PC-9 (cell line): ENCODE measurements at regions not wholly inside any gene's neighbourhood (a gene's known extent, or its start where the extent isn't known, plus 50 kb on each side); places are given as distances from the start of the nearest gene placed in this dataset.

Experiments used
- BruUV-seq: library from RNA; stranded (reverse); fragments of 400-500 nt; replicated peaks from 2 replicates; lab custom pipeline; 2021; lab: Mats Ljungman, UMichigan
- CTCF ChIA-PET: fragments of 300-600 bp; sonication (Branson Sonifier 250); formaldehyde crosslinking; loops from one replicate; lab custom pipeline; 2022; ENCODE audit warnings: antibody characterized with exemption; lab: Charles Lee
- POLR2A ChIA-PET: fragments of 300-600 bp; sonication (Branson Sonifier 250); formaldehyde crosslinking; loops from one replicate; lab custom pipeline; 2022; ENCODE audit warnings: antibody characterized with exemption; ENCODE audit not compliant: unreplicated experiment; lab: Charles Lee
- DNase-seq, 2 experiments: peaks; one replicate each; pipeline versions ENCODE4 v3.0.0 to v3.0.0-alpha.2; 2015 to 2022; ENCODE audit warnings: mixed read lengths in 1 of 2
- H2AFZ ChIP-seq: fragments of 200-600 bp; sonication (generic); 2 replicates; pipeline ENCODE4 v1.8.1; 2017; ENCODE audit warnings: antibody characterized with exemption
- H3F3A ChIP-seq: fragments of 200-600 bp; sonication (generic); 2 replicates; pipeline ENCODE4 v1.8.1; 2017; ENCODE audit warnings: antibody characterized with exemption, mild to moderate bottlenecking, low read depth; ENCODE audit not compliant: insufficient read depth
- H3K27ac ChIP-seq: fragments of 200-600 bp; sonication (generic); 2 replicates; pipeline ENCODE4 v1.6.1; 2016; ENCODE audit warnings: mixed run types
- H3K27me3 ChIP-seq: fragments of 200-600 bp; sonication (generic); 2 replicates; pipeline ENCODE4 v1.6.1; 2016; ENCODE audit warnings: low read depth, mixed run types; ENCODE audit not compliant: insufficient read depth
- H3K36me3 ChIP-seq: fragments of 200-600 bp; sonication (generic); 2 replicates; pipeline ENCODE4 v1.6.1; 2016; ENCODE audit warnings: low read depth, mixed run types
- H3K4me1 ChIP-seq: fragments of 200-600 bp; sonication (generic); replicated peaks from 2 replicates; pipeline ENCODE4 v1.6.1; 2016; ENCODE audit warnings: mixed run types; ENCODE audit not compliant: insufficient read depth
- H3K4me2 ChIP-seq: fragments of 200-600 bp; sonication (generic); 2 replicates; pipeline ENCODE4 v1.6.1; 2017; ENCODE audit warnings: mixed run types
- H3K4me3 ChIP-seq: fragments of 200-600 bp; sonication (generic); 2 replicates; pipeline ENCODE4 v1.6.1; 2016; ENCODE audit warnings: mixed run types
- H3K79me2 ChIP-seq: fragments of 200-600 bp; sonication (generic); 2 replicates; pipeline ENCODE4 v1.6.1; 2017; ENCODE audit warnings: low read depth, mixed run types
- H3K9me2 ChIP-seq: fragments of 200-600 bp; sonication (generic); 2 replicates; pipeline ENCODE4 v1.8.1; 2017; ENCODE audit warnings: mild to moderate bottlenecking; ENCODE audit not compliant: insufficient read depth
- H3K9me3 ChIP-seq: fragments of 200-600 bp; sonication (generic); 2 replicates; pipeline ENCODE4 v1.8.1; 2016; ENCODE audit warnings: low read depth; ENCODE audit not compliant: insufficient read depth
- H4K20me1 ChIP-seq: fragments of 200-600 bp; sonication (generic); 2 replicates; pipeline ENCODE4 v1.8.1; 2017; ENCODE audit not compliant: insufficient read depth
- CTCF ChIP-seq: fragments of 200-600 bp; sonication (generic); conservative IDR thresholded peaks from 2 replicates; pipeline ENCODE4 v1.6.1; 2017; ENCODE audit warnings: mixed run types, antibody characterized with exemption, mild to moderate bottlenecking, moderate library complexity
- EZH2 ChIP-seq: fragments of 200-600 bp; sonication (generic); IDR thresholded peaks from 2 replicates; pipeline ENCODE4 v1.8.0; 2017; ENCODE audit warnings: antibody characterized with exemption, low read depth
- intact Hi-C: fragments of 100-400 bp; cut with micrococcal nuclease; formaldehyde crosslinking; loops from one replicate; pipeline ENCODE4 v1.10.0; 2022; ENCODE audit not compliant: unreplicated experiment

GRCh38 chr13:33543631-33544265 lies 258.2 kb upstream of the STARD13 start:
- intact Hi-C loops, result loop anchor here (1.0 to 10.0 kb wide), 5 partner anchors 180 to 1621 kb away; partner anchors contain the start of gene N4BP2L2
- H4K20me1 ChIP-seq, result no peaks in the 10 kb centered on the region
- no peaks in the 10 kb centered on the region for H3K36me3 ChIP-seq
- H3F3A ChIP-seq, result peaks cover 34% of the 10 kb centered on the region
- TSS peak; percentile 68 for BruUV-seq
- peak overlapping the region; percentile 94 for H2AFZ ChIP-seq
- H3K27ac ChIP-seq, result peak overlapping the region; percentile 99
- ChIA-PET CTCF (interaction anchor here (1.5 kb wide), 1 partner anchor 180 kb away, joined by 3 read pairs; no protein-coding TSS in a partner anchor), POLR2A (no interaction called here)
- H3K27me3 ChIP-seq, result no peaks in the 10 kb centered on the region
- peak overlapping the region; percentile 89 for H3K4me2 ChIP-seq
- TF ChIP-seq CTCF (no peak), EZH2 (no peak)
- peak overlapping the region; percentile 73 for H3K4me3 ChIP-seq
- no peaks in the 10 kb centered on the region for H3K9me2 ChIP-seq
- DNase-seq, result no peak
- no peaks in the 10 kb centered on the region for H3K9me3 ChIP-seq
- no peaks in the 10 kb centered on the region for H3K79me2 ChIP-seq
- H3K4me1 ChIP-seq, result peaks cover 28% of the 10 kb centered on the region

- H3K27ac ChIP-seq, result peak overlapping the region; percentile 99; the same call in 1 of the 2 replicates
- ChIA-PET POLR2A (no interaction called here), CTCF (interaction anchor here (1.5 kb wide), 1 partner anchor 180 kb away, joined by 3 read pairs; no protein-coding TSS in a partner anchor)
- no TSS peak for BruUV-seq
- DNase-seq, result no peak
- H3K4me1 ChIP-seq, result peaks cover 28% of the 10 kb centered on the region
- H3K4me2 ChIP-seq, result peak overlapping the region; percentile 89
- H2AFZ ChIP-seq, result no peak overlapping the region
- peak overlapping the region; percentile 73; the same call in 1 of the 2 replicates for H3K4me3 ChIP-seq
- H3K36me3 ChIP-seq, result no peaks in the 10 kb centered on the region
- intact Hi-C loops, result loop anchor here (5.0 to 10.0 kb wide), 2 partner anchors 192 to 1620 kb away; no protein-coding TSS in a partner anchor
- no peaks in the 10 kb centered on the region for H3K27me3 ChIP-seq
- no peak for TF ChIP-seq CTCF
- TF ChIP-seq EZH2, result no peak
- no peaks in the 10 kb centered on the region for H3K79me2 ChIP-seq
- H3F3A ChIP-seq, result peaks cover 34% of the 10 kb centered on the region
- H3K9me3 ChIP-seq, result no peaks in the 10 kb centered on the region
- H4K20me1 ChIP-seq, result no peaks in the 10 kb centered on the region
- H3K9me2 ChIP-seq, result no peaks in the 10 kb centered on the region
These were observed 258.8 kb upstream of the STARD13 start for GRCh38 chr13:33544308-33544707.

- no peak for DNase-seq
- Histone ChIP-seq H3K9me3 (no peaks in the 10 kb centered on the region), H3F3A (peaks cover 34% of the 10 kb centered on the region), H3K4me2 (no peak overlapping the region), H3K9me2 (no peaks in the 10 kb centered on the region), H3K36me3 (no peaks in the 10 kb centered on the region), H3K79me2 (no peaks in the 10 kb centered on the region), H2AFZ (no peak overlapping the region), H3K27me3 (no peaks in the 10 kb centered on the region), H4K20me1 (no peaks in the 10 kb centered on the region), H3K27ac (no peak overlapping the region), H3K4me3 (no peak overlapping the region), H3K4me1 (peaks cover 28% of the 10 kb centered on the region)
- TF ChIP-seq CTCF (no peak), EZH2 (no peak)
- CTCF ChIA-PET, result no interaction called here
- BruUV-seq, result no TSS peak
- POLR2A ChIA-PET, result no interaction called here
- intact Hi-C loops, result loop anchor here (10.0 kb wide), 1 partner anchor 1619 kb away; no protein-coding TSS in a partner anchor
These were observed 259.9 kb upstream of the STARD13 start for GRCh38 chr13:33545492-33545891.
